ENCODE measurements at regions not wholly inside any gene's neighbourhood (a gene's known extent, or its start where the extent isn't known, plus 50 kb on each side); places are given as distances from the start of the nearest gene placed in this dataset.

DNA sequence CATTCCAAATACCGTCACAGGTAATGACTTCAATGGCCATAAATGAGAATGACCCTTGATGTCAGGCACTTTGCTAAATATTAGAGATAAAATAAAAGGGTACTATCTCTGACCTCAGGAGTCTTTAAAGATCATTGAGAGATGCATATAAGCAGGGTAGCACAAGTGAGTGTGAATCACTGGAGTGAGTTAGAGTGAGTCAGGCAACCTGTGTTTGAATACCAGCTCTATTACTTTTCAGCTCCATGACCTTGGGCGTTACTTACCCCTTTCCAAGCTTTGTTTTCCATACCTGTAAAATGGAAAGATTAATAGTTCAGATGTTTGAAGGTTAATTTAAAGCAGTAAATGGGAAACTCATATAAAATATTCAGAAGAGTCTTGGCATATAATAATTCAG lies 1058.0 kb upstream of the ADGRL4 start:
- no peak for ATAC-seq (ENCODE audit: poor library complexity)
- no peak for DNase-seq
- intact Hi-C loops (cut with DNase I, micrococcal nuclease), result no loop called here
- Histone ChIP-seq H3K27me3 (ENCODE audit: control insufficient read depth in 1 of 2, insufficient read depth in 2 of 2, low read length in 2 of 2) (no peaks in the 10 kb centered on the region), H3K27ac (ENCODE audit: low read depth in 1 of 2, low read length in 2 of 2) (no peak overlapping the region), H3K4me3 (ENCODE audit: low read length) (no peak overlapping the region), H3K4me1 (ENCODE audit: insufficient read depth, low read length) (no peaks in the 10 kb centered on the region), H3K9me3 (ENCODE audit: control insufficient read depth in 1 of 2, insufficient read depth in 1 of 2, low read length in 2 of 2) (peaks cover 0 to 3% of the 10 kb centered on the region in 2 experiments), H3K36me3 (ENCODE audit: insufficient read depth, low read length) (no peaks in the 10 kb centered on the region)
- no peaks in the 10 kb centered on the region for H3K27me3 Mint-ChIP-seq
- H3K27ac Mint-ChIP-seq, result no peak overlapping the region
- H3K9me3 Mint-ChIP-seq, result peaks cover 8% of the 10 kb centered on the region
- CTCF ChIA-PET, result no interaction called here
- POLR2A ChIA-PET, result no interaction called here
- no peaks in the 10 kb centered on the region for H3K4me1 Mint-ChIP-seq (ENCODE audit: low read depth)
- no peaks in the 10 kb centered on the region for H3K36me3 Mint-ChIP-seq (ENCODE audit: low read depth)
- TF ChIP-seq, protein P1, sequence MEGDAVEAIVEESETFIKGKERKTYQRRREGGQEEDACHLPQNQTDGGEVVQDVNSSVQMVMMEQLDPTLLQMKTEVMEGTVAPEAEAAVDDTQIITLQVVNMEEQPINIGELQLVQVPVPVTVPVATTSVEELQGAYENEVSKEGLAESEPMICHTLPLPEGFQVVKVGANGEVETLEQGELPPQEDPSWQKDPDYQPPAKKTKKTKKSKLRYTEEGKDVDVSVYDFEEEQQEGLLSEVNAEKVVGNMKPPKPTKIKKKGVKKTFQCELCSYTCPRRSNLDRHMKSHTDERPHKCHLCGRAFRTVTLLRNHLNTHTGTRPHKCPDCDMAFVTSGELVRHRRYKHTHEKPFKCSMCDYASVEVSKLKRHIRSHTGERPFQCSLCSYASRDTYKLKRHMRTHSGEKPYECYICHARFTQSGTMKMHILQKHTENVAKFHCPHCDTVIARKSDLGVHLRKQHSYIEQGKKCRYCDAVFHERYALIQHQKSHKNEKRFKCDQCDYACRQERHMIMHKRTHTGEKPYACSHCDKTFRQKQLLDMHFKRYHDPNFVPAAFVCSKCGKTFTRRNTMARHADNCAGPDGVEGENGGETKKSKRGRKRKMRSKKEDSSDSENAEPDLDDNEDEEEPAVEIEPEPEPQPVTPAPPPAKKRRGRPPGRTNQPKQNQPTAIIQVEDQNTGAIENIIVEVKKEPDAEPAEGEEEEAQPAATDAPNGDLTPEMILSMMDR (IDR thresholded peaks at IDR 0.05), result no peak
- H3K4me3 Mint-ChIP-seq, result no peak overlapping the region

DNA sequence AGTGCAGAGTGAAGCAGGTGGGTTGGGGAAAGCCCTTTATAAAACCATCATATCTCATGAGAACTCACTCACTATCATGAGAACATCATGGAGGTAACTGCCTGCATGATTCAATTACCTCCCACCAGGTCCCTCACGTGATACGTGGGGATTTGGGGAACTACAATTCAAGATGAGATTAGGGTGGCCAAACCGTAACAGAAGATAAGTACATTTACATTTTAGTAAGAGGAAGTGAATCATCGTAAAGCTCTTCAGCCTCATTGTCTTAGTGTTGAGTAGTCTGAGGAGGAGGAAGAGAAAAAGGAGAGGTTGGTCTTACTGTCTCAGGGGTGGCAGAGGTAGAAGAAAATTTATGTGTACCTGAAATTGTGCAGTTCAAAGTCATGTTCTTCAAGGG lies 1053.4 kb upstream of the ADGRL4 start:
- no peak overlapping the region for H3K27ac Mint-ChIP-seq
- H3K27me3 ChIP-seq (ENCODE audit: control insufficient read depth in 1 of 2, insufficient read depth in 2 of 2, low read length in 2 of 2), result no peaks in the 10 kb centered on the region
- H3K4me1 Mint-ChIP-seq (ENCODE audit: low read depth), result no peaks in the 10 kb centered on the region
- no peaks in the 10 kb centered on the region for H3K9me3 ChIP-seq (ENCODE audit: control insufficient read depth in 1 of 2, insufficient read depth in 1 of 2, low read length in 2 of 2)
- no peaks in the 10 kb centered on the region for H3K4me1 ChIP-seq (ENCODE audit: insufficient read depth, low read length)
- POLR2A ChIA-PET, result no interaction called here
- no peak for ATAC-seq (ENCODE audit: poor library complexity)
- no peaks in the 10 kb centered on the region for H3K27me3 Mint-ChIP-seq
- no peak overlapping the region for H3K4me3 ChIP-seq (ENCODE audit: low read length)
- H3K4me3 Mint-ChIP-seq, result no peak overlapping the region
- CTCF ChIA-PET, result no interaction called here
- DNase-seq, result no peak
- no peak overlapping the region for H3K27ac ChIP-seq (ENCODE audit: low read depth in 1 of 2, low read length in 2 of 2)
- peaks cover 9% of the 10 kb centered on the region for H3K9me3 Mint-ChIP-seq
- TF ChIP-seq, protein P1 (IDR thresholded peaks at IDR 0.05), result no peak
- H3K36me3 Mint-ChIP-seq (ENCODE audit: low read depth), result no peaks in the 10 kb centered on the region
- H3K36me3 ChIP-seq (ENCODE audit: insufficient read depth, low read length), result no peaks in the 10 kb centered on the region
- intact Hi-C loops (cut with DNase I, micrococcal nuclease), result no loop called here

DNA sequence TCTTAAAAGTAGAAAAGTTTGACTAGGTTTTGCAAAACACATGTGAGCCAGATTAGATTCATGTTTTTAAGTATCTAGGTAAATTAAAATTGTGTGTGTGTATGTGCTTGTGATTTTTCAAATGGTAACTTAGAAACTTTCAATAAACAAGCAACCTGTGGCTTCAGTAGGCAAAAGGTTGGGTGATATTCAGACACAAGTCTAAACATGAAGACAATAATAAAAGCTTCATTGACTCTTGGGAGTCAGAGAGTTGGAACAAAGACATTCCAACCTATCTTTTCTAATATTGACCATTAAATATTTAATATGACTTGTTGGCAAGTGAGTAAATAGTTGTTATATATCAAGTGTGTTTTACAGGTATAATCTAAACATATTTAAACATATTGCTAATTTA lies 1049.6 kb upstream of the ADGRL4 start:
- no peaks in the 10 kb centered on the region for H3K4me1 ChIP-seq (ENCODE audit: insufficient read depth, low read length)
- H3K4me3 Mint-ChIP-seq, result no peak overlapping the region
- H3K4me3 ChIP-seq (ENCODE audit: low read length), result no peak overlapping the region
- H3K36me3 ChIP-seq (ENCODE audit: insufficient read depth, low read length), result no peaks in the 10 kb centered on the region
- intact Hi-C loops (cut with DNase I, micrococcal nuclease), result no loop called here
- TF ChIP-seq, protein P1 (IDR thresholded peaks at IDR 0.05), result no peak
- H3K36me3 Mint-ChIP-seq (ENCODE audit: low read depth), result no peaks in the 10 kb centered on the region
- H3K4me1 Mint-ChIP-seq (ENCODE audit: low read depth), result no peaks in the 10 kb centered on the region
- peaks cover 0 to 17% of the 10 kb centered on the region in 2 experiments for H3K9me3 ChIP-seq (ENCODE audit: control insufficient read depth in 1 of 2, insufficient read depth in 1 of 2, low read length in 2 of 2)
- peaks cover 6% of the 10 kb centered on the region for H3K9me3 Mint-ChIP-seq
- no peaks in the 10 kb centered on the region for H3K27me3 Mint-ChIP-seq
- DNase-seq, result no peak
- CTCF ChIA-PET, result no interaction called here
- H3K27ac ChIP-seq (ENCODE audit: low read depth in 1 of 2, low read length in 2 of 2), result no peak overlapping the region
- no peak for ATAC-seq (ENCODE audit: poor library complexity)
- no peak overlapping the region for H3K27ac Mint-ChIP-seq
- H3K27me3 ChIP-seq (ENCODE audit: control insufficient read depth in 1 of 2, insufficient read depth in 2 of 2, low read length in 2 of 2), result no peaks in the 10 kb centered on the region
- POLR2A ChIA-PET, result no interaction called here
